ENCODE measurements at regions not wholly inside any gene's neighbourhood (a gene's known extent, or its start where the extent isn't known, plus 50 kb on each side); places are given as distances from the start of the nearest gene placed in this dataset.

- TF ChIP-seq ARID4B (CRISPR knock-in tag; IDR thresholded peaks at IDR 0.05; ENCODE audit: borderline replicate concordance) (no peak), PREB (CRISPR knock-in tag; IDR thresholded peaks at IDR 0.05; ENCODE audit: borderline replicate concordance) (no peak), FOXP1 (CRISPR knock-in tag; IDR thresholded peaks at IDR 0.05; ENCODE audit: borderline replicate concordance) (no peak), CBFB (CRISPR knock-in tag; IDR thresholded peaks at IDR 0.05; ENCODE audit: low read depth) (no peak), ZNF425 (CRISPR knock-in tag; conservative IDR thresholded peaks at IDR 0.05) (no peak), ESRRA (CRISPR knock-in tag; IDR thresholded peaks at IDR 0.05; ENCODE audit: borderline replicate concordance) (no peak), ZNF512 (CRISPR knock-in tag; IDR thresholded peaks at IDR 0.05; ENCODE audit: borderline replicate concordance) (no peak), MAX (CRISPR knock-in tag; IDR thresholded peaks at IDR 0.05) (no peak), NFATC4 (CRISPR knock-in tag; IDR thresholded peaks at IDR 0.05) (no peak)
These were observed 597.2 kb upstream of the KLHL29 start (continued) for GRCh38 chr2:22787745-22788144.

- TF ChIP-seq ZNF138 (CRISPR knock-in tag; conservative IDR thresholded peaks at IDR 0.05) (no peak), ESRRA (CRISPR knock-in tag; IDR thresholded peaks at IDR 0.05; ENCODE audit: borderline replicate concordance) (no peak), ZNF121 (CRISPR knock-in tag; IDR thresholded peaks at IDR 0.05) (no peak)
- DNase-seq (ENCODE audit: low spot score) (no peak), ATAC-seq (no peak)
- Mint-ChIP-seq H3K9me3 (peaks cover 13% of the 10 kb centered on the region), H3K36me3 (peaks cover 3% of the 10 kb centered on the region; the same call in 1 of the 2 replicates), H3K4me1 (peaks cover 35% of the 10 kb centered on the region), H3K27me3 (ENCODE audit: low read depth) (no peaks in the 10 kb centered on the region), H3K27ac (no peak overlapping the region), H3K4me3 (no peak overlapping the region)
- ChIA-PET CTCF (no interaction called here), POLR2A (no interaction called here)
These were observed 596.1 kb upstream of the KLHL29 start for GRCh38 chr2:22788749-22789327.

GRCh38 chr2:22795287-22795866, 589.6 kb upstream of the KLHL29 start:
- Mint-ChIP-seq H3K27ac (no peak overlapping the region), H3K4me1 (peaks cover 49% of the 10 kb centered on the region), H3K27me3 (ENCODE audit: low read depth) (no peaks in the 10 kb centered on the region), H3K4me3 (no peak overlapping the region), H3K9me3 (no peaks in the 10 kb centered on the region), H3K36me3 (no peaks in the 10 kb centered on the region)
- ChIA-PET POLR2A (no interaction called here), CTCF (no interaction called here)
- DNase-seq (ENCODE audit: low spot score) = no peak
- ATAC-seq = peak; percentile 70
- no peak for TF ChIP-seq AFF4 (CRISPR knock-in tag; IDR thresholded peaks at IDR 0.05; ENCODE audit: borderline replicate concordance)
- no peak for TF ChIP-seq SOX15 (CRISPR knock-in tag; IDR thresholded peaks at IDR 0.05)
- TF ChIP-seq USF2 (CRISPR knock-in tag; IDR thresholded peaks at IDR 0.05) = no peak
- no peak for TF ChIP-seq PREB (CRISPR knock-in tag; IDR thresholded peaks at IDR 0.05; ENCODE audit: borderline replicate concordance)
- TF ChIP-seq ETV6 (CRISPR knock-in tag; IDR thresholded peaks at IDR 0.05) = no peak
- no peak for TF ChIP-seq MXD4 (CRISPR knock-in tag; IDR thresholded peaks at IDR 0.05; ENCODE audit: borderline replicate concordance)

Measured in WTC11 (cell line).